Mammary epithelial cell (primary cell): ENCODE measurements at regions not wholly inside any gene's neighbourhood (a gene's known extent, or its start where the extent isn't known, plus 50 kb on each side); places are given as distances from the start of the nearest gene placed in this dataset.

Experiments used
- CTCF ChIP-seq, 2 donors: IDR thresholded peaks in 1 of 2; conservative IDR thresholded peaks in 1 of 2; 2 replicates each; pipeline ENCODE4 v1.5.1; 2011 to 2012; ENCODE audit warnings: inconsistent platforms in 2 of 2, low read length in 2 of 2, mild to moderate bottlenecking in 2 of 2, control low read depth in 1 of 2, low read depth in 1 of 2; ENCODE audit not compliant: insufficient read depth in 1 of 2; ENCODE audit errors: extremely low read depth in 1 of 2
- EZH2 ChIP-seq: IDR thresholded peaks from 2 replicates; pipeline ENCODE4 v1.6.1; 2012; ENCODE audit warnings: low read length, inconsistent platforms, borderline replicate concordance

GRCh38 chr6:2467929-2468600, 222.7 kb upstream of the GMDS start:
- TF ChIP-seq CTCF (conservative IDR thresholded peaks at IDR 0.05 in 1 of 2, IDR thresholded peaks at IDR 0.05 in 1 of 2; ENCODE audit: extremely low read depth in 1 of 2, insufficient read depth in 1 of 2, low read depth in 1 of 2, low read length in 2 of 2) (no peak), EZH2 (no peak)
